Endothelial cell of umbilical vein (primary cell): ENCODE measurements at regions not wholly inside any gene's neighbourhood (a gene's known extent, or its start where the extent isn't known, plus 50 kb on each side); places are given as distances from the start of the nearest gene placed in this dataset.

Source experiments
- BruUV-seq: library from RNA; stranded (reverse); fragments of 400-500 nt; replicated peaks from 2 replicates; lab custom pipeline; 2021; lab: Mats Ljungman, UMichigan
- CTCF ChIA-PET: fragments of 300-600, 350-600 bp; sonication (Branson Sonifier 250); formaldehyde crosslinking; loops from one replicate; lab custom pipeline; 2021; ENCODE audit warnings: antibody characterized with exemption, inconsistent platforms; lab: Charles Lee
- POLR2A ChIA-PET: fragments of 300-600, 350-600 bp; sonication (Branson Sonifier 250); formaldehyde crosslinking; loops from one replicate; lab custom pipeline; 2021; ENCODE audit warnings: antibody characterized with exemption, inconsistent platforms; lab: Charles Lee
- DNase-seq: peaks from one replicate; pipeline ENCODE4 v3.0.0-alpha.2; 2011; ENCODE audit warnings: low read depth, low spot score
- FAIRE-seq: peaks from 2 replicates; lab custom pipeline; 2011; peaks lifted over from hg19 to GRCh38; lab: Jason Lieb, UNC
- H2AFZ ChIP-seq: 2 replicates; pipeline ENCODE4 v1.6.0; 2012; ENCODE audit warnings: low read depth, low read length, control low read depth, inconsistent platforms
- H3K27ac ChIP-seq: 2 replicates; pipeline ENCODE4 v1.5.1; 2011; ENCODE audit warnings: low read depth, mild to moderate bottlenecking, control low read depth, low read length, moderate library complexity; ENCODE audit not compliant: insufficient read depth
- H3K27me3 ChIP-seq, 2 experiments: 2 replicates each; pipeline versions ENCODE4 v1.6.0 to v1.6.1; 2011; ENCODE audit warnings: low read length in 2 of 2, mixed read lengths in 1 of 2; ENCODE audit not compliant: control insufficient read depth in 2 of 2, insufficient read depth in 2 of 2
- H3K36me3 ChIP-seq, 2 experiments: 2 replicates in 1 of 2; 3 replicates in 1 of 2; pipeline ENCODE4 v1.5.1; 2011; ENCODE audit warnings: low read length in 2 of 2, mild to moderate bottlenecking in 1 of 2, moderate library complexity in 1 of 2; ENCODE audit not compliant: control insufficient read depth in 2 of 2, insufficient read depth in 2 of 2; ENCODE audit errors: extremely low read depth in 1 of 2
- H3K4me1 ChIP-seq: 3 replicates; pipeline ENCODE4 v1.5.1; 2011; ENCODE audit warnings: mild to moderate bottlenecking, low read length; ENCODE audit not compliant: control insufficient read depth, insufficient read depth; ENCODE audit errors: extremely low read depth
- H3K4me2 ChIP-seq: 2 replicates; pipeline ENCODE4 v1.6.1; 2011; ENCODE audit warnings: low read length, control low read depth, mixed read lengths; ENCODE audit not compliant: insufficient read depth
- H3K4me3 ChIP-seq, 3 experiments: fragments of 200-600 bp in 1 of 3; sonication (generic), shearing (Covaris generic) in 1 of 3; replicated peaks in 1 of 3; 2 replicates each; pipeline ENCODE4 v1.5.1; 2011 to 2016; ENCODE audit warnings: control low read depth in 3 of 3, low read length in 3 of 3, mild to moderate bottlenecking in 2 of 3, inconsistent platforms in 1 of 3, low read depth in 1 of 3, moderate library complexity in 1 of 3; ENCODE audit not compliant: insufficient read depth in 1 of 3
- H3K79me2 ChIP-seq: 2 replicates; pipeline ENCODE4 v1.6.0; 2012; ENCODE audit warnings: low read length, inconsistent platforms; ENCODE audit not compliant: control insufficient read depth, insufficient read depth
- H3K9ac ChIP-seq: replicated peaks from 2 replicates; pipeline ENCODE3; 2011; ENCODE audit warnings: low read length, control low read depth; ENCODE audit not compliant: insufficient read depth; ENCODE audit errors: extremely low read depth
- H3K9me1 ChIP-seq: replicated peaks from 3 replicates; pipeline ENCODE4 v1.6.0; 2011; ENCODE audit warnings: mild to moderate bottlenecking, low read length; ENCODE audit not compliant: control insufficient read depth, insufficient read depth; ENCODE audit errors: extremely low read depth
- H3K9me3 ChIP-seq: replicated peaks from 2 replicates; pipeline ENCODE4 v1.5.1; 2012; ENCODE audit warnings: low read length, inconsistent platforms; ENCODE audit not compliant: control insufficient read depth, insufficient read depth
- H4K20me1 ChIP-seq: replicated peaks from 2 replicates; pipeline ENCODE3; 2011; ENCODE audit warnings: mild to moderate bottlenecking, low read length; ENCODE audit not compliant: control insufficient read depth, insufficient read depth; ENCODE audit errors: extremely low read depth
- CTCF ChIP-seq, 2 donors: IDR thresholded peaks; 1 replicate in 1 of 2; 2 replicates in 1 of 2; pipeline ENCODE4 v1.5.1; 2011; ENCODE audit warnings: low read length in 2 of 2, mild to moderate bottlenecking in 2 of 2, moderate library complexity in 2 of 2, control low read depth in 1 of 2, inconsistent platforms in 1 of 2, low read depth in 1 of 2; ENCODE audit not compliant: insufficient read depth in 1 of 2; ENCODE audit errors: extremely low read depth in 1 of 2
- EZH2 ChIP-seq: IDR thresholded peaks from 2 replicates; pipeline ENCODE4 v1.6.1; 2012; ENCODE audit warnings: borderline replicate concordance, low read depth, mild to moderate bottlenecking, moderate library complexity, low read length, inconsistent platforms; ENCODE audit not compliant: severe bottlenecking
- FOS ChIP-seq: IDR thresholded peaks from 2 replicates; pipeline ENCODE4 v1.6.1; 2011; ENCODE audit warnings: mild to moderate bottlenecking, low read length, moderate library complexity, borderline replicate concordance; ENCODE audit not compliant: insufficient read depth
- GATA2 ChIP-seq: IDR thresholded peaks from 2 replicates; pipeline ENCODE4 v1.7.0; 2011; ENCODE audit warnings: low read depth, mild to moderate bottlenecking, moderate library complexity, mixed read lengths, low read length; ENCODE audit not compliant: insufficient read length, insufficient read depth
- JUN ChIP-seq: IDR thresholded peaks from 2 replicates; pipeline ENCODE4 v1.6.1; 2011; ENCODE audit warnings: borderline replicate concordance, low read depth; ENCODE audit not compliant: insufficient read length, insufficient read depth
- MAX ChIP-seq: IDR thresholded peaks from 2 replicates; pipeline ENCODE4 v1.6.1; 2011; ENCODE audit not compliant: insufficient read depth, insufficient read length
- MYC ChIP-seq: IDR thresholded peaks from one replicate; pipeline ENCODE4 v1.6.1; 2011; ENCODE audit warnings: mild to moderate bottlenecking, low read depth, low read length
- POLR2A ChIP-seq: IDR thresholded peaks from 2 replicates; pipeline ENCODE4 v1.6.1; 2012; ENCODE audit warnings: low read depth, mild to moderate bottlenecking, control low read depth, low read length
- POLR2AphosphoS5 ChIP-seq: IDR thresholded peaks from 2 replicates; pipeline ENCODE4 v1.6.1; 2012; ENCODE audit warnings: low read depth, mild to moderate bottlenecking, control low read depth, low read length, moderate library complexity; ENCODE audit not compliant: insufficient read depth
- dilution Hi-C: fragments of 300-500 bp; cut with MboI; formaldehyde crosslinking; loops from one replicate; pipeline ENCODE4 v1.15.0; 2019; ENCODE audit warnings: low sequenced_read_pairs; ENCODE audit not compliant: extremely low pct_ligation_motif_present
- intact Hi-C: fragments of 100-400 bp; cut with micrococcal nuclease; formaldehyde crosslinking; loops from one replicate; pipeline ENCODE4 v1.10.0; 2022

GRCh38 chr7:118006979-118007378 is 133.7 kb upstream of the CTTNBP2 start:
- H3K9ac ChIP-seq, result no peak overlapping the region
- intact Hi-C loops, result no loop called here
- DNase-seq (no peak), FAIRE-seq (no peak)
- no peaks in the 10 kb centered on the region for H3K9me3 ChIP-seq
- H3K4me2 ChIP-seq, result no peak overlapping the region
- H2AFZ ChIP-seq, result no peak overlapping the region
- dilution Hi-C loops, result no loop called here
- POLR2A ChIA-PET, result no interaction called here
- no peaks in the 10 kb centered on the region for H3K9me1 ChIP-seq
- CTCF ChIA-PET, result no interaction called here
- BruUV-seq, result no TSS peak
- no peaks in the 10 kb centered on the region for H3K79me2 ChIP-seq
- no peaks in the 10 kb centered on the region for H3K4me1 ChIP-seq
- TF ChIP-seq POLR2AphosphoS5 (no peak), POLR2A (no peak), FOS (no peak), CTCF (IDR thresholded peaks at IDR 0.05; ENCODE audit: extremely low read depth in 1 of 2, insufficient read depth in 1 of 2, low read depth in 1 of 2, low read length in 2 of 2) (no peak)
- no peak overlapping the region for H3K27ac ChIP-seq
- no peak overlapping the region for H3K4me3 ChIP-seq
- no peaks in the 10 kb centered on the region for H4K20me1 ChIP-seq
- no peaks in the 10 kb centered on the region for H3K36me3 ChIP-seq
- H3K27me3 ChIP-seq, result no peaks in the 10 kb centered on the region

GRCh38 chr7:118009419-118009818 is 136.2 kb upstream of the CTTNBP2 start:
- no peak overlapping the region for H3K4me2 ChIP-seq
- intact Hi-C loops, result no loop called here
- H3K79me2 ChIP-seq, result no peaks in the 10 kb centered on the region
- FAIRE-seq (no peak), DNase-seq (no peak)
- H3K27ac ChIP-seq, result no peak overlapping the region
- H2AFZ ChIP-seq, result no peak overlapping the region
- H3K9me1 ChIP-seq, result no peaks in the 10 kb centered on the region
- H3K9me3 ChIP-seq, result no peaks in the 10 kb centered on the region
- H3K27me3 ChIP-seq, result no peaks in the 10 kb centered on the region
- no peaks in the 10 kb centered on the region for H3K36me3 ChIP-seq
- no peak overlapping the region for H3K4me3 ChIP-seq
- no peak overlapping the region for H3K9ac ChIP-seq
- CTCF ChIA-PET, result no interaction called here
- POLR2A ChIA-PET, result interaction anchor here (0.7 kb wide), 1 partner anchor 19 kb away, joined by 3 read pairs; no protein-coding TSS in a partner anchor
- dilution Hi-C loops, result no loop called here
- TF ChIP-seq JUN (no peak), CTCF (IDR thresholded peaks at IDR 0.05; ENCODE audit: extremely low read depth in 1 of 2, insufficient read depth in 1 of 2, low read depth in 1 of 2, low read length in 2 of 2) (no peak), MAX (no peak), POLR2AphosphoS5 (no peak), FOS (no peak), GATA2 (no peak), POLR2A (no peak), MYC (no peak), EZH2 (no peak)
- no peaks in the 10 kb centered on the region for H3K4me1 ChIP-seq
- BruUV-seq, result no TSS peak
- no peaks in the 10 kb centered on the region for H4K20me1 ChIP-seq
